GM21619 (cell line): ENCODE measurements at regions not wholly inside any gene's neighbourhood (a gene's known extent, or its start where the extent isn't known, plus 50 kb on each side); places are given as distances from the start of the nearest gene placed in this dataset.
A peak's percentile ranks its signal among the peaks of the same experiment; 100 is the strongest.
"Not testable (repeated sequence)": the region's sequence is repeated elsewhere in the genome, so short reads cannot be mapped to it uniquely, and the experiment has no call there.

ENCODE experiments used
- ATAC-seq: cut with Tn5 transposase; IDR thresholded peaks from one replicate; pipeline ENCODE4 v1.9.1; 2021; ENCODE audit not compliant: unreplicated experiment

GRCh38 chrX:30008031-30008430, 207.3 kb upstream of the MAGEB2 start:
- no peak for ATAC-seq

GRCh38 chrX:30010471-30010870, 204.9 kb upstream of the MAGEB2 start:
- ATAC-seq: no peak

GRCh38 chrX:30015440-30015839, 199.9 kb upstream of the MAGEB2 start:
- no peak for ATAC-seq

- ATAC-seq: no peak
Observed at GRCh38 chrX:30027636-30028035, 187.7 kb upstream of the MAGEB2 start.

- not testable (repeated sequence) for ATAC-seq
Observed at GRCh38 chrX:30036406-30036805, 179.0 kb upstream of the MAGEB2 start.

GRCh38 chrX:30039768-30040167, 175.6 kb upstream of the MAGEB2 start:
- ATAC-seq: no peak

- ATAC-seq: no peak
Observed at GRCh38 chrX:30060718-30061117, 154.6 kb upstream of the MAGEB2 start.

GRCh38 chrX:30065226-30065625, 150.1 kb upstream of the MAGEB2 start:
- ATAC-seq: no peak

GRCh38 chrX:30067677-30068076, 147.7 kb upstream of the MAGEB2 start:
- ATAC-seq: no peak

GRCh38 chrX:30085571-30085970, 129.8 kb upstream of the MAGEB2 start:
- ATAC-seq: no peak

- no peak for ATAC-seq
Observed at GRCh38 chrX:30111431-30111830, 103.9 kb upstream of the MAGEB2 start.

- ATAC-seq: peak; percentile 76
Observed at GRCh38 chrX:30141966-30142365, 73.4 kb upstream of the MAGEB2 start.

GRCh38 chrX:30144221-30144620, 71.1 kb upstream of the MAGEB2 start:
- no peak for ATAC-seq

GRCh38 chrX:30144971-30145731, 70.2 kb upstream of the MAGEB2 start:
- ATAC-seq: no peak

- ATAC-seq: no peak
Observed at GRCh38 chrX:30147996-30148643, 67.2 kb upstream of the MAGEB2 start.

GRCh38 chrX:30149206-30149605, 66.2 kb upstream of the MAGEB2 start:
- not testable (repeated sequence) for ATAC-seq

GRCh38 chrX:30150196-30150895, 65.0 kb upstream of the MAGEB2 start:
- ATAC-seq: no peak

GRCh38 chrX:30151964-30152363, 63.4 kb upstream of the MAGEB2 start:
- no peak for ATAC-seq

- ATAC-seq: no peak
Observed at GRCh38 chrX:30153175-30153880, 62.0 kb upstream of the MAGEB2 start.

- ATAC-seq: no peak
Observed at GRCh38 chrX:30153881-30154260, 61.5 kb upstream of the MAGEB2 start.

- no peak for ATAC-seq
Observed at GRCh38 chrX:30156009-30156408, 59.4 kb upstream of the MAGEB2 start.
